Large intestine (tissue), 3 donors: ENCODE measurements at regions not wholly inside any gene's neighbourhood (a gene's known extent, or its start where the extent isn't known, plus 50 kb on each side); places are given as distances from the start of the nearest gene placed in this dataset.

ENCODE experiments used
- DNase-seq, 2 donors: peaks; one replicate each; pipeline versions ENCODE4 v3.0.0 to v3.0.0-alpha.2; 2013
- H3K27ac ChIP-seq: one replicate; pipeline ENCODE4 v1.5.1; 2013; ENCODE audit warnings: low read length
- H3K27me3 ChIP-seq: 2 replicates; pipeline ENCODE4 v1.6.1; 2013; ENCODE audit warnings: low read length; ENCODE audit not compliant: control insufficient read depth, insufficient read depth
- H3K36me3 ChIP-seq: 2 replicates; pipeline ENCODE4 v1.6.1; 2013; ENCODE audit warnings: low read length; ENCODE audit not compliant: control insufficient read depth, insufficient read depth
- H3K4me1 ChIP-seq: one replicate; pipeline ENCODE4 v1.6.1; 2013; ENCODE audit warnings: low read length; ENCODE audit not compliant: control insufficient read depth, insufficient read depth
- H3K4me3 ChIP-seq: one replicate; pipeline ENCODE4 v1.5.1; 2013; ENCODE audit warnings: low read length
- H3K9me3 ChIP-seq: one replicate; pipeline ENCODE4 v1.6.1; 2013; ENCODE audit warnings: mild to moderate bottlenecking, low read depth, low read length, moderate library complexity; ENCODE audit not compliant: control insufficient read depth
- WGBS: methylation state at CpG from one replicate; pipeline ENCODE4 v1.1.5; 2013; ENCODE audit warnings: low lambda C conversion rate; ENCODE audit not compliant: insufficient coverage; 5-methylcytosine and 5-hydroxymethylcytosine counted together

- no peak for DNase-seq
- Histone ChIP-seq H3K4me3 (no peak overlapping the region), H3K27me3 (peaks cover 3% of the 10 kb centered on the region), H3K27ac (no peak overlapping the region), H3K4me1 (no peaks in the 10 kb centered on the region), H3K36me3 (no peaks in the 10 kb centered on the region), H3K9me3 (no peaks in the 10 kb centered on the region)
- whole genome bisulfite sequencing, result 93% methylated on average over 2 of the region's 2 CpGs
Observed at GRCh38 chr9:124196814-124197176, 61.0 kb upstream of the NEK6 start.

GRCh38 chr9:124197177-124198095 is 60.3 kb upstream of the NEK6 start:
- no peak overlapping the region for H3K4me3 ChIP-seq
- H3K27me3 ChIP-seq, result peaks cover 3% of the 10 kb centered on the region
- no peak overlapping the region for H3K27ac ChIP-seq
- no peaks in the 10 kb centered on the region for H3K36me3 ChIP-seq
- no peaks in the 10 kb centered on the region for H3K4me1 ChIP-seq
- no peaks in the 10 kb centered on the region for H3K9me3 ChIP-seq
- 75% methylated on average over 2 of the region's 14 CpGs for WGBS
- no peak for DNase-seq

- H3K36me3 ChIP-seq, result no peaks in the 10 kb centered on the region
- no peak overlapping the region for H3K4me3 ChIP-seq
- H3K9me3 ChIP-seq, result no peaks in the 10 kb centered on the region
- WGBS, result no CpG with 5 or more reads among the region's 5 CpGs
- no peaks in the 10 kb centered on the region for H3K4me1 ChIP-seq
- H3K27ac ChIP-seq, result no peak overlapping the region
- no peak for DNase-seq
- peaks cover 3% of the 10 kb centered on the region for H3K27me3 ChIP-seq
Observed at GRCh38 chr9:124198331-124198730, 59.4 kb upstream of the NEK6 start.

- no peak overlapping the region for H3K4me3 ChIP-seq
- WGBS, result no CpG with 5 or more reads among the region's 4 CpGs
- H3K27me3 ChIP-seq, result peaks cover 3% of the 10 kb centered on the region
- H3K9me3 ChIP-seq, result no peaks in the 10 kb centered on the region
- no peak overlapping the region for H3K27ac ChIP-seq
- no peak for DNase-seq
- H3K36me3 ChIP-seq, result no peaks in the 10 kb centered on the region
- no peaks in the 10 kb centered on the region for H3K4me1 ChIP-seq
Observed at GRCh38 chr9:124198948-124199347, 58.8 kb upstream of the NEK6 start.

- no CpG with 5 or more reads among the region's 3 CpGs for WGBS
- DNase-seq, result no peak
- no peak overlapping the region for H3K27ac ChIP-seq
Observed at GRCh38 chr9:124199474-124199873, 58.3 kb upstream of the NEK6 start.

GRCh38 chr9:124202447-124202971 is 55.2 kb upstream of the NEK6 start:
- no peak overlapping the region for H3K4me3 ChIP-seq
- peak; percentile 31 to 67 for DNase-seq
- no peaks in the 10 kb centered on the region for H3K36me3 ChIP-seq
- H3K27me3 ChIP-seq, result no peaks in the 10 kb centered on the region
- no peaks in the 10 kb centered on the region for H3K9me3 ChIP-seq
- no CpG with 5 or more reads among the region's 5 CpGs for WGBS
- no peak overlapping the region for H3K27ac ChIP-seq
- H3K4me1 ChIP-seq, result no peaks in the 10 kb centered on the region

More at GRCh38 chr9:124199474-124199873, 58.3 kb upstream of the NEK6 start:
- no peaks in the 10 kb centered on the region for H3K9me3 ChIP-seq
- no peaks in the 10 kb centered on the region for H3K36me3 ChIP-seq
- no peak overlapping the region for H3K4me3 ChIP-seq
- H3K27me3 ChIP-seq, result peaks cover 3% of the 10 kb centered on the region
- no peaks in the 10 kb centered on the region for H3K4me1 ChIP-seq

GRCh38 chr9:124205686-124206352 is 51.9 kb upstream of the NEK6 start:
- Histone ChIP-seq H3K4me1 (no peaks in the 10 kb centered on the region), H3K9me3 (no peaks in the 10 kb centered on the region), H3K27ac (no peak overlapping the region), H3K36me3 (no peaks in the 10 kb centered on the region), H3K4me3 (no peak overlapping the region), H3K27me3 (no peaks in the 10 kb centered on the region)
- no peak for DNase-seq
- WGBS, result no CpG with 5 or more reads among the region's 2 CpGs

- DNase-seq, result no peak
- H3K4me1 ChIP-seq, result no peaks in the 10 kb centered on the region
- WGBS, result no CpG with 5 or more reads among the region's 2 CpGs
- H3K27ac ChIP-seq, result no peak overlapping the region
- no peaks in the 10 kb centered on the region for H3K9me3 ChIP-seq
- H3K36me3 ChIP-seq, result no peaks in the 10 kb centered on the region
- no peaks in the 10 kb centered on the region for H3K27me3 ChIP-seq
- H3K4me3 ChIP-seq, result no peak overlapping the region
Observed at GRCh38 chr9:124206391-124206790, 51.4 kb upstream of the NEK6 start.
